ENCODE measurements at regions not wholly inside any gene's neighbourhood (a gene's known extent, or its start where the extent isn't known, plus 50 kb on each side); places are given as distances from the start of the nearest gene placed in this dataset.

GRCh38 chr2:167652401-167652800 lies 595.0 kb downstream of the STK39 start:
- no peak for FAIRE-seq
- H3K27me3 ChIP-seq (ENCODE audit: control insufficient read depth, extremely low read depth, insufficient read depth, low read length) = no peaks in the 10 kb centered on the region
- no peak overlapping the region for H3K4me2 ChIP-seq (ENCODE audit: control insufficient read depth, extremely low read depth, insufficient read depth, low read depth, low read length)
- no peak overlapping the region for H2AFZ ChIP-seq (ENCODE audit: control insufficient read depth, low read length)
- H3K9me3 ChIP-seq (ENCODE audit: control insufficient read depth, low read depth, low read length) = no peaks in the 10 kb centered on the region
- H3K27ac ChIP-seq (ENCODE audit: control insufficient read depth, insufficient read depth, low read length) = no peak overlapping the region
- no peak overlapping the region for H3K4me3 ChIP-seq (ENCODE audit: control insufficient read depth in 2 of 3, extremely low read depth in 1 of 3, insufficient read depth in 2 of 3, low read depth in 1 of 3, low read length in 3 of 3)
- no peaks in the 10 kb centered on the region for H3K9me1 ChIP-seq (ENCODE audit: control insufficient read depth, extremely low read depth, insufficient read depth, low read length)
- no peaks in the 10 kb centered on the region for H3K36me3 ChIP-seq (ENCODE audit: control insufficient read depth in 2 of 2, extremely low read depth in 1 of 2, insufficient read depth in 2 of 2, low read length in 2 of 2)
- no peaks in the 10 kb centered on the region for H3K4me1 ChIP-seq (ENCODE audit: control insufficient read depth, extremely low read depth, insufficient read depth, low read length)
- dilution Hi-C loops (cut with MboI; ENCODE audit: extremely low pct_ligation_motif_present, low sequenced_read_pairs) = loop anchor here (10.0 kb wide), 1 partner anchor 72 kb away; no protein-coding TSS in a partner anchor
- no peak for TF ChIP-seq EZH2 (IDR thresholded peaks at IDR 0.05; ENCODE audit: low read length)
- TF ChIP-seq, protein P1, sequence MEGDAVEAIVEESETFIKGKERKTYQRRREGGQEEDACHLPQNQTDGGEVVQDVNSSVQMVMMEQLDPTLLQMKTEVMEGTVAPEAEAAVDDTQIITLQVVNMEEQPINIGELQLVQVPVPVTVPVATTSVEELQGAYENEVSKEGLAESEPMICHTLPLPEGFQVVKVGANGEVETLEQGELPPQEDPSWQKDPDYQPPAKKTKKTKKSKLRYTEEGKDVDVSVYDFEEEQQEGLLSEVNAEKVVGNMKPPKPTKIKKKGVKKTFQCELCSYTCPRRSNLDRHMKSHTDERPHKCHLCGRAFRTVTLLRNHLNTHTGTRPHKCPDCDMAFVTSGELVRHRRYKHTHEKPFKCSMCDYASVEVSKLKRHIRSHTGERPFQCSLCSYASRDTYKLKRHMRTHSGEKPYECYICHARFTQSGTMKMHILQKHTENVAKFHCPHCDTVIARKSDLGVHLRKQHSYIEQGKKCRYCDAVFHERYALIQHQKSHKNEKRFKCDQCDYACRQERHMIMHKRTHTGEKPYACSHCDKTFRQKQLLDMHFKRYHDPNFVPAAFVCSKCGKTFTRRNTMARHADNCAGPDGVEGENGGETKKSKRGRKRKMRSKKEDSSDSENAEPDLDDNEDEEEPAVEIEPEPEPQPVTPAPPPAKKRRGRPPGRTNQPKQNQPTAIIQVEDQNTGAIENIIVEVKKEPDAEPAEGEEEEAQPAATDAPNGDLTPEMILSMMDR (optimal IDR thresholded peaks at IDR 0.05 in 1 of 3, IDR thresholded peaks at IDR 0.05 in 1 of 3, conservative IDR thresholded peaks at IDR 0.05 in 1 of 3; ENCODE audit: extremely low read depth in 1 of 3, insufficient read depth in 2 of 3, low read length in 3 of 3) = no peak
- no peak overlapping the region for H3K9ac ChIP-seq (ENCODE audit: control insufficient read depth, extremely low read depth, insufficient read depth, low read length)
- no peak for DNase-seq (ENCODE audit: low read depth, low spot score)
- H3K79me2 ChIP-seq (ENCODE audit: control insufficient read depth, insufficient read depth, low read length) = no peaks in the 10 kb centered on the region
- H4K20me1 ChIP-seq (ENCODE audit: control insufficient read depth, extremely low read depth, insufficient read depth, low read length) = no peaks in the 10 kb centered on the region

GRCh38 chr2:167651406-167652151 lies 595.8 kb downstream of the STK39 start:
- FAIRE-seq (no peak), DNase-seq (ENCODE audit: low read depth, low spot score) (no peak)
- Histone ChIP-seq H2AFZ (ENCODE audit: control insufficient read depth, low read length) (no peak overlapping the region), H3K4me3 (ENCODE audit: control insufficient read depth in 2 of 3, extremely low read depth in 1 of 3, insufficient read depth in 2 of 3, low read depth in 1 of 3, low read length in 3 of 3) (no peak overlapping the region), H3K9me1 (ENCODE audit: control insufficient read depth, extremely low read depth, insufficient read depth, low read length) (no peaks in the 10 kb centered on the region), H3K9ac (ENCODE audit: control insufficient read depth, extremely low read depth, insufficient read depth, low read length) (no peak overlapping the region), H3K4me2 (ENCODE audit: control insufficient read depth, extremely low read depth, insufficient read depth, low read depth, low read length) (no peak overlapping the region), H4K20me1 (ENCODE audit: control insufficient read depth, extremely low read depth, insufficient read depth, low read length) (no peaks in the 10 kb centered on the region), H3K27me3 (ENCODE audit: control insufficient read depth, extremely low read depth, insufficient read depth, low read length) (no peaks in the 10 kb centered on the region), H3K9me3 (ENCODE audit: control insufficient read depth, low read depth, low read length) (no peaks in the 10 kb centered on the region), H3K27ac (ENCODE audit: control insufficient read depth, insufficient read depth, low read length) (no peak overlapping the region), H3K79me2 (ENCODE audit: control insufficient read depth, insufficient read depth, low read length) (no peaks in the 10 kb centered on the region), H3K4me1 (ENCODE audit: control insufficient read depth, extremely low read depth, insufficient read depth, low read length) (no peaks in the 10 kb centered on the region), H3K36me3 (ENCODE audit: control insufficient read depth in 2 of 2, extremely low read depth in 1 of 2, insufficient read depth in 2 of 2, low read length in 2 of 2) (no peaks in the 10 kb centered on the region)
- dilution Hi-C loops (cut with MboI; ENCODE audit: extremely low pct_ligation_motif_present, low sequenced_read_pairs) = loop anchor here (10.0 kb wide), 1 partner anchor 73 kb away; no protein-coding TSS in a partner anchor
- TF ChIP-seq, protein P1 (optimal IDR thresholded peaks at IDR 0.05 in 1 of 3, IDR thresholded peaks at IDR 0.05 in 1 of 3, conservative IDR thresholded peaks at IDR 0.05 in 1 of 3; ENCODE audit: extremely low read depth in 1 of 3, insufficient read depth in 2 of 3, low read length in 3 of 3) = no peak
- TF ChIP-seq EZH2 (IDR thresholded peaks at IDR 0.05; ENCODE audit: low read length) = no peak

Data from keratinocyte (primary cell).